ENCODE measurements at regions not wholly inside any gene's neighbourhood (a gene's known extent, or its start where the extent isn't known, plus 50 kb on each side); places are given as distances from the start of the nearest gene placed in this dataset.
"Not testable (repeated sequence)": the region's sequence is repeated elsewhere in the genome, so short reads cannot be mapped to it uniquely, and the experiment has no call there.

DNA sequence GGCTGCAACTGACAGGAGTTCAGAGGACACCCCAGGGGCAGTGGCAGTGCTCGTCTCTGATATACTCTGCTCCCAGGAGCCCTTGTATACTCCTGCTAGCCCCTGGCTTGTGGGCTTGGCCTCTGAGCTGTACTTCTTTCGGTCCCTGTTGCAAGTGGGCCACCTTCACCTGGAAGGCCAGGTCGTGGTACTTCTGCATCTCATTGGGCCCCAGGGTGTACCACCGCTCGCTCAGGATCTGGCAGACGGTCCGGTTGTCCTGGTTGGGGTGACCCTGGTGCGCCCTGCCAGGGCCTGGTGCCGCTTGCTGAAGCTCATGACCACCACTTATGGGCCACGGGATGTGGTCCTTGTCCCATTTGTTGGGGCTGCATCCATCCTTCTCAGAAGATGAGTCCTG lies 228.5 kb upstream of the ZNF722 start:
- not testable (repeated sequence) for TF ChIP-seq POLR2A (IDR thresholded peaks at IDR 0.05; ENCODE audit: low read depth, low read length); MAFK (IDR thresholded peaks at IDR 0.05; ENCODE audit: low read depth, low read length); RAD21 (IDR thresholded peaks at IDR 0.05; ENCODE audit: low read length); RFX5 (IDR thresholded peaks at IDR 0.05; ENCODE audit: low read depth, low read length); CEBPB (IDR thresholded peaks at IDR 0.05; ENCODE audit: low read depth, low read length); MXI1 (IDR thresholded peaks at IDR 0.05; ENCODE audit: borderline replicate concordance, low read depth, low read length); RCOR1 (IDR thresholded peaks at IDR 0.05; ENCODE audit: insufficient replicate concordance, low read length); FOS (IDR thresholded peaks at IDR 0.05; ENCODE audit: low read depth, low read length); CHD1 (IDR thresholded peaks at IDR 0.05; ENCODE audit: low read depth, low read length); SMC3 (IDR thresholded peaks at IDR 0.05; ENCODE audit: low read depth, low read length); MAZ (IDR thresholded peaks at IDR 0.05; ENCODE audit: borderline replicate concordance, low read depth, low read length)
- TF ChIP-seq, protein P1, sequence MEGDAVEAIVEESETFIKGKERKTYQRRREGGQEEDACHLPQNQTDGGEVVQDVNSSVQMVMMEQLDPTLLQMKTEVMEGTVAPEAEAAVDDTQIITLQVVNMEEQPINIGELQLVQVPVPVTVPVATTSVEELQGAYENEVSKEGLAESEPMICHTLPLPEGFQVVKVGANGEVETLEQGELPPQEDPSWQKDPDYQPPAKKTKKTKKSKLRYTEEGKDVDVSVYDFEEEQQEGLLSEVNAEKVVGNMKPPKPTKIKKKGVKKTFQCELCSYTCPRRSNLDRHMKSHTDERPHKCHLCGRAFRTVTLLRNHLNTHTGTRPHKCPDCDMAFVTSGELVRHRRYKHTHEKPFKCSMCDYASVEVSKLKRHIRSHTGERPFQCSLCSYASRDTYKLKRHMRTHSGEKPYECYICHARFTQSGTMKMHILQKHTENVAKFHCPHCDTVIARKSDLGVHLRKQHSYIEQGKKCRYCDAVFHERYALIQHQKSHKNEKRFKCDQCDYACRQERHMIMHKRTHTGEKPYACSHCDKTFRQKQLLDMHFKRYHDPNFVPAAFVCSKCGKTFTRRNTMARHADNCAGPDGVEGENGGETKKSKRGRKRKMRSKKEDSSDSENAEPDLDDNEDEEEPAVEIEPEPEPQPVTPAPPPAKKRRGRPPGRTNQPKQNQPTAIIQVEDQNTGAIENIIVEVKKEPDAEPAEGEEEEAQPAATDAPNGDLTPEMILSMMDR (conservative IDR thresholded peaks at IDR 0.05; ENCODE audit: low read depth, low read length), result not testable (repeated sequence)
- TF ChIP-seq, protein P2, sequence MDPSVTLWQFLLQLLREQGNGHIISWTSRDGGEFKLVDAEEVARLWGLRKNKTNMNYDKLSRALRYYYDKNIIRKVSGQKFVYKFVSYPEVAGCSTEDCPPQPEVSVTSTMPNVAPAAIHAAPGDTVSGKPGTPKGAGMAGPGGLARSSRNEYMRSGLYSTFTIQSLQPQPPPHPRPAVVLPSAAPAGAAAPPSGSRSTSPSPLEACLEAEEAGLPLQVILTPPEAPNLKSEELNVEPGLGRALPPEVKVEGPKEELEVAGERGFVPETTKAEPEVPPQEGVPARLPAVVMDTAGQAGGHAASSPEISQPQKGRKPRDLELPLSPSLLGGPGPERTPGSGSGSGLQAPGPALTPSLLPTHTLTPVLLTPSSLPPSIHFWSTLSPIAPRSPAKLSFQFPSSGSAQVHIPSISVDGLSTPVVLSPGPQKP (IDR thresholded peaks at IDR 0.05; ENCODE audit: borderline replicate concordance, low read depth, low read length), result not testable (repeated sequence)

Measured in IMR-90 (cell line).